WERI-Rb-1 (cell line): ENCODE measurements at regions not wholly inside any gene's neighbourhood (a gene's known extent, or its start where the extent isn't known, plus 50 kb on each side); places are given as distances from the start of the nearest gene placed in this dataset.

ENCODE experiments used
- DNase-seq: peaks from one replicate; pipeline ENCODE4 v3.0.0-alpha.2; 2020
- H3K27ac ChIP-seq: fragments of 250-450 bp; sonication (Bioruptor Pico); 2 replicates; pipeline ENCODE4 v1.5.1; 2020; ENCODE audit warnings: mild to moderate bottlenecking, moderate library complexity
- H3K27me3 ChIP-seq: fragments of 250-450 bp; sonication (Bioruptor Pico); 2 replicates; pipeline ENCODE4 v1.5.1; 2021; ENCODE audit warnings: mild to moderate bottlenecking, low read depth, moderate library complexity; ENCODE audit not compliant: insufficient read depth, severe bottlenecking
- H3K36me3 ChIP-seq: fragments of 250-450 bp; sonication (Bioruptor Pico); 2 replicates; pipeline ENCODE4 v1.5.1; 2020; ENCODE audit warnings: mild to moderate bottlenecking, moderate library complexity
- H3K4me3 ChIP-seq: 2 replicates; pipeline ENCODE4 v1.5.1; 2011; ENCODE audit warnings: low read depth, mild to moderate bottlenecking, control low read depth, low read length
- H3K9me3 ChIP-seq: fragments of 250-450 bp; sonication (Bioruptor Pico); 2 replicates; pipeline ENCODE4 v1.5.1; 2021; ENCODE audit warnings: mild to moderate bottlenecking, moderate library complexity; ENCODE audit not compliant: severe bottlenecking
- TF ChIP-seq, protein P1 (sequence below): IDR thresholded peaks from 2 replicates; pipeline ENCODE4 v1.5.1; 2011; ENCODE audit warnings: low read depth, mild to moderate bottlenecking, control low read depth, inconsistent platforms, low read length

DNA sequence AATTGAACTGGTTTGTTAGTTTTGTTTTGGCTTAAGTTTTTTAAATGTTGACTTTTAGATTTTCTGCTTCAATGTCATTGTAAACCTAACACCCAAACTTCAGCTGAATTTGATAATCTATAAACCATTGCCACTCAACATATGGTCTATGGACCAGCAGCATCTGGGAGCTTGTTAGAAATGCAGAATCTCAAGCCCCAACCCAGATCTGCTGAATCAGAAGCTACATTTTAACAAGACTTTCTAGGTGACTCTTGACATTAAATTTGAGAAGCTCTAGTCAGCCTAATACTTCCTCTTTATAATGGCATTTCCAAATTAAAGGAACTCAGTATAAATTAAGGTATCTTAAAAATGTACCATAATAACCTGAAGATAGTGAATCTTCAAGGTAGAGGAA is 96.5 kb upstream of the THRB start:
- no peak for DNase-seq
- TF ChIP-seq, protein P1, sequence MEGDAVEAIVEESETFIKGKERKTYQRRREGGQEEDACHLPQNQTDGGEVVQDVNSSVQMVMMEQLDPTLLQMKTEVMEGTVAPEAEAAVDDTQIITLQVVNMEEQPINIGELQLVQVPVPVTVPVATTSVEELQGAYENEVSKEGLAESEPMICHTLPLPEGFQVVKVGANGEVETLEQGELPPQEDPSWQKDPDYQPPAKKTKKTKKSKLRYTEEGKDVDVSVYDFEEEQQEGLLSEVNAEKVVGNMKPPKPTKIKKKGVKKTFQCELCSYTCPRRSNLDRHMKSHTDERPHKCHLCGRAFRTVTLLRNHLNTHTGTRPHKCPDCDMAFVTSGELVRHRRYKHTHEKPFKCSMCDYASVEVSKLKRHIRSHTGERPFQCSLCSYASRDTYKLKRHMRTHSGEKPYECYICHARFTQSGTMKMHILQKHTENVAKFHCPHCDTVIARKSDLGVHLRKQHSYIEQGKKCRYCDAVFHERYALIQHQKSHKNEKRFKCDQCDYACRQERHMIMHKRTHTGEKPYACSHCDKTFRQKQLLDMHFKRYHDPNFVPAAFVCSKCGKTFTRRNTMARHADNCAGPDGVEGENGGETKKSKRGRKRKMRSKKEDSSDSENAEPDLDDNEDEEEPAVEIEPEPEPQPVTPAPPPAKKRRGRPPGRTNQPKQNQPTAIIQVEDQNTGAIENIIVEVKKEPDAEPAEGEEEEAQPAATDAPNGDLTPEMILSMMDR = no peak
- Histone ChIP-seq H3K36me3 (no peaks in the 10 kb centered on the region), H3K4me3 (no peak overlapping the region), H3K27ac (no peak overlapping the region), H3K27me3 (no peaks in the 10 kb centered on the region), H3K9me3 (no peaks in the 10 kb centered on the region)

DNA sequence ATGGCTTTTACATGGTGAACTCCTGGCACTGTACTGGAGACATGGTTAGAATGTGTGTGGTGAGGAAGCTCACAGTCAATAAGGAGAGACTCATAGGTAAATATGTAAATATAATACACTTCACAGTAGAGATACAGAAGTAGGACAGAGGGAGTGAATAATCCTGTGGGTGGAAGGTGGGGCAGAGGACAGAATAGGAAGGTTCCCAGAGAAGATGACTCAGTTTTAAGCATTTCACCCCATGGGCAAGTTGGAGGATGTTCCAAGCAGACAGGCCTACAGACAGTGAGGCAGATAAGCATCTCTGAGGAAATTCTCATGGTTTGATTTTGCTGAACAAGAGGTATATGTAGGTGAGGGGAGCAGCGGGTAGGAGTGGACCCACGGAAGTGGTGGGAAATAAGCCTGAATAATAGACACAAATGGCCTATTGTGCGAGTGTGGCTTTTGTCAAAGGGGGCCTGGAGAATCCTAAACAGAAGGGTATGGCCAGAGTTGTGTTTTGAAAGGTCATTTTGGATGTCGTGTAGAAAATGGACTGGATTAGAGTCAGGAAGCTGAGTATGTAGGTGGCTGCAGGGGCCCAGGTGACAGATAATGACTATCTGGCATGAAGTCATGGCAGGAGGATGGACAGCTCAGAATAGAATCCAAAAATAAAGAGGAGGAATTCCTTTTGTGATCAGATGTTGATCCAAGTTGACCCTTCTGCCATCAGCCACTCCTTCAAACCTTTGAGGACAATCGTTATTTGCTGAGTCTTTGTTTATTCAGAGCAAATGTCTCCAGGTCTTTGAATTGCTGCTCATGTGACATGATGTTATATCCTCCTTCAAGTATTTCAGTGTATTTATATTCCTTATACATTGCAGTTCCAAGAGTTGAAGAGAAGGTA is 97.3 kb upstream of the THRB start:
- Histone ChIP-seq H3K9me3 (no peaks in the 10 kb centered on the region), H3K27ac (no peak overlapping the region), H3K27me3 (no peaks in the 10 kb centered on the region), H3K36me3 (no peaks in the 10 kb centered on the region), H3K4me3 (no peak overlapping the region)
- TF ChIP-seq, protein P1 = no peak
- DNase-seq = no peak

DNA sequence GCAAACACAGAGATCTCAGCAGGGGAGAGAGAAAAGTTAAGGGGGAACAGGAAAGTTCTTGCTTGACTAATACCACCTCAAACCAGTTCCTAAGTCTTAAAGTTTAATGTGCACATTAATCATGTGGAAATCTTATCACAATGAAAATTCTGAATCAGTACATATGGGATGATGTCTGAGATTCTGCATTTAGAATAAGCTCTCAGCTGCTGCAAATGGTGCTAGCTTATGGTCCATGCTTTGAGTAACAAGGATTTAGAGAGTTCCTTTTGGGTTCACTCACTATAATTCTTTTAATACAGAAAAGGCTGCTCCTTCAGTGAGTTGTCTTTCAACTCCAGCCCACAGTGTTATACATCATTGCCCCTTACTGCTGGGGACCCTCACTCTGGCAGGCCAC is 99.5 kb upstream of the THRB start:
- DNase-seq = no peak
- Histone ChIP-seq H3K36me3 (no peaks in the 10 kb centered on the region), H3K27ac (no peak overlapping the region), H3K27me3 (no peaks in the 10 kb centered on the region), H3K9me3 (no peaks in the 10 kb centered on the region), H3K4me3 (no peak overlapping the region)
- TF ChIP-seq, protein P1 = no peak

DNA sequence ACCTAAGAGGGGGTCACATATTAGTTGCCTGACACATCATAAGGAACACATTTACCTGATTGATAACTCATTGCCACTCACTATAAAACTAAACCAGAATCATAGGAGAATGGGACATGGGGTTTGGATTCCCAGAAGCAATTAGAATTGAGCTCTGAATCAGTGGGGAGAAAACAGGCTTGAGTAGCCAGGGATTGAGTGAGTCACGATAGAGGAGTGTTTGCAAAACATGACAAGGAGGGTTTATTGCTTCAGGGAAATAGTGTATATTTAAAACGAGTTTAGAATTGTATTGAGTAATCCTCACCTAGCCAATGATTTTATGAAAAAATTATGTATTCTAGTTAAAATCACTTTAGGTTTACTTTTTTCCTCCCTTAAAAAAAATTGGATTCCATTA is 101.1 kb upstream of the THRB start:
- TF ChIP-seq, protein P1 = no peak
- Histone ChIP-seq H3K4me3 (no peak overlapping the region), H3K27me3 (no peaks in the 10 kb centered on the region), H3K9me3 (no peaks in the 10 kb centered on the region), H3K27ac (no peak overlapping the region), H3K36me3 (no peaks in the 10 kb centered on the region)
- no peak for DNase-seq

DNA sequence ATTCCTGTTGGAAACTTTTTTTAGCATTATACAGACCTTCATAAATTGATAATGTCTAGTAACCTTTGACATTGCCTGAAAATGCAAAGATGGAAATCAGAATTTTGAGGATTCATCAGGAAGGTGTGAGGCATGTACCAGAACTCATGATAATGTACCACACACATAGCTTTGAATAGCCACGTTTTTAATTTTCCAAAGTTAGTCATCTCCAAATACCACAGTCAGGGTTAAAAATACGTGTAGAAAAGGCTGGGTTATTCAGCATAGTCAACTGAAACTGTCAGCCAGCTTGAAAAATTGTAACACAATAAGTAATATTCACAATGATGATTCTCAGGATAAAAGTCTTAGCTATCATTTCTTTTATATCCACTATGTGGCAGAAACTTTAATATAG is 102.0 kb upstream of the THRB start:
- no peak overlapping the region for H3K27ac ChIP-seq
- DNase-seq = no peak

More for the DNA sequence above, 102.0 kb upstream of the THRB start:
- Histone ChIP-seq H3K4me3 (no peak overlapping the region), H3K27me3 (no peaks in the 10 kb centered on the region), H3K36me3 (no peaks in the 10 kb centered on the region), H3K9me3 (no peaks in the 10 kb centered on the region)
- TF ChIP-seq, protein P1 = no peak
